Effector CD4-positive, alpha-beta T cell (primary cell): ENCODE measurements at regions not wholly inside any gene's neighbourhood (a gene's known extent, or its start where the extent isn't known, plus 50 kb on each side); places are given as distances from the start of the nearest gene placed in this dataset.

Source experiments
- DNase-seq: peaks from one replicate; pipeline ENCODE4 v3.0.0-alpha.2; 2020

GRCh38 chr2:220835583-220835982 is 736.5 kb downstream of the EPHA4 start:
- no peak for DNase-seq

GRCh38 chr2:220837226-220837625 is 734.9 kb downstream of the EPHA4 start:
- no peak for DNase-seq

DNA sequence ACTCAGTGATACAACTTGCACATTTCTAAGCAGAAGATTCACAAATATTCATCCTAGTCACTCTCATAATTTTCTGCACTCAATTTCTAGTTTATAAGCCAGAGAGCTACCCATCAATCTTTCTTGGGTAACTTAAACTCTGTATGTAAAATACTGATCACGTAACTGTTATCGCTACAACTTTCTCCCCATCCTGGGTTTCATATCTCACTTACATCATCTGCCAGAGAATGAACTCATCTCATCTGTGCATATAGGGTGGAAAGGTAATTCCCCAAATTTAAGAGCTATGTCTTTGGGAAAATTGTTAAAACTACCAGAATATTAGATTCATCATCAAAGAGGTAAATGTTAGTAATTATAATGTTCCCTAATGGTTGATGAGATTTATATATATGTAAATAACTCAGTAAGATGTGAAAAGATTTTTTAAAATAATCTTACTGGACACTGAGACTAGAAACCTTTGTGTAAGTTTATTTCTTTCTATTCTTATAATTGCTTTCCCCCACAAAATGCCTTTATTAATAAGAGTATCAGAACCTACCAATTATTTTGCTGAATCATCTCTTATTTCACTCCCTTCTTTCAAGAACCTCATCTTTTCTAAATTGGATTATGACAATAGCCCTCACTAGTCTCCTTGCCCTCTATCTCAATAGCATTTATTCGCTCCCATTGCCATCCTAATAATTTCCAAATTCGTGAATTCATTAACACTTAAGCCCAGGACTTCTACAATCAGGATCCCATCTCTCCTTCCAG is 729.0 kb downstream of the EPHA4 start:
- DNase-seq = no peak

GRCh38 chr2:220845766-220846273 is 726.3 kb downstream of the EPHA4 start:
- no peak for DNase-seq

DNA sequence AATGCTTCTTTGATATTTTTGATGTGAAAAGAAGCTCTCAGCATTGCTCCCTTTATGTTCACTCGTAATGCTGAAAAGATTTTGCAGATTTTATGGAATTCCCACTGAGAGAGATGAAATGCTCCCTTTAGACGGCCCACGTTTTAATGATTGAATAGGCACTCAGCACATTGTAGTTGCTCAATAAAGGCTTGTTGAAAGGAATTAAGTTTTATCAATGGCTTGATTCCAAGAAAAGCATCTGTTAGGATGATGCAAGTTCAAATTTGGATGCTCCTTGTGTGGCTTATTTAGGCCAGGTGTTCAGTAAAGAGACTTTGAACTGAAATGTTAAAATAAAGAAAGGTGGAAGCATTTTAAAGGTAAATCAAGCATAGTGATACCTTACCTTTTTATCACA is 725.1 kb downstream of the EPHA4 start:
- no peak for DNase-seq

- DNase-seq = no peak
Measured at GRCh38 chr2:220847589-220847988, 724.5 kb downstream of the EPHA4 start.

DNA sequence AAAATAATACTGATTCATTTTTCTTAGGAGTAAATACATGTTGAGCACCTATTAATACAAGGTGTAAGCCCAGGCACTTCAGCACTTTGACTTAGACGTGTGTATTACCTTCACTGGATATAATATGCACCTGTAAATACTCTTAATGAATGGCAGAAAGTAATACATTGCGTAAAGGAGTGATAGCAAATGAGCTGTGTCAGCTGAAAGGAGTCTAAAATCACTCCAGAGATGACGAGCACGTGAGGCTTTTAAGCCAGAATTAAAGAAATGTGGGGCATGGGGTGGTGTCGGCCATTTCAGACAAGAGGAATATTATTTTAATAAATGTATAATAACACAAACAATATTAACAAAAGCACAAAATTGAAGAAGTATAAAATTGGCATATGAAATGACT is 722.7 kb downstream of the EPHA4 start:
- DNase-seq = no peak

- no peak for DNase-seq
Measured at GRCh38 chr2:220850116-220850515, 722.0 kb downstream of the EPHA4 start.

DNA sequence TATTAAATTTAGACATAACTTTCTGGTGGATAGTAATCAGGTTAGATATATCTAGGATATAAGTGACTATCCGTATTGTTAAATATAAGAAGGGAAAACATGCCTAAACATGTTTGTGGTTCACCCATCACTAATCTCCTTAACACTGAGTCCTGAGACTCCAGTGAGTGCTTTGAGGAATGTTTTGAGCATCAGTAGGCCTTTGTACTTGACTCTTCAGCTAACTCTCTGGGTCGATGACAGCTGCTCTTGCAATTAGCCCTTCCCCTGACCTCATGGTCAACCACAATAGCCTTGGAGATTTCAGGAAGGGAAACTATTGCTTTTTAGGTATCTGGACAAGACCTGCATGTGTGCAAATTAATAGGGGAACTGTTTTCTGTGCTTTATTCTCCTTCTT is 716.8 kb downstream of the EPHA4 start:
- no peak for DNase-seq

DNA sequence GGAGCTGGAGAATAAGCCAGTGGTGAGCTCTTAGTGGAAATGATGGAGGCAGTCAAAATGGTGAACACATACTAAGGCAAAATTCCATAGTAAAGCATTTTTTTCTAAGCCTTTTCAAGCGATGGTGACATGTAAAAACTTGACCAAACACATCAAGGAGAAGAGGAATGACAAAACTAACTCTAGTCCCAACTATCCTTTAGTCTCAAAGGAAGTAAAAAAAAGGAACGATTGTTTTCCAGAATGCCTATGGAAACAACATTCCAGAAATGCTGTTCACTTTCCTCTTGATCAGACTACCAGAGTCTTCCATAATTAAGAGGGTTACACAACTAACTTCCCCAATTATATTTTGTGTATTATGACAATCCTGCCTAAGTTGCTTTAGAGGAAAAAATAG is 715.6 kb downstream of the EPHA4 start:
- no peak for DNase-seq

GRCh38 chr2:220857368-220857767 is 714.7 kb downstream of the EPHA4 start:
- no peak for DNase-seq

GRCh38 chr2:220858101-220858500 is 714.0 kb downstream of the EPHA4 start:
- DNase-seq = no peak

DNA sequence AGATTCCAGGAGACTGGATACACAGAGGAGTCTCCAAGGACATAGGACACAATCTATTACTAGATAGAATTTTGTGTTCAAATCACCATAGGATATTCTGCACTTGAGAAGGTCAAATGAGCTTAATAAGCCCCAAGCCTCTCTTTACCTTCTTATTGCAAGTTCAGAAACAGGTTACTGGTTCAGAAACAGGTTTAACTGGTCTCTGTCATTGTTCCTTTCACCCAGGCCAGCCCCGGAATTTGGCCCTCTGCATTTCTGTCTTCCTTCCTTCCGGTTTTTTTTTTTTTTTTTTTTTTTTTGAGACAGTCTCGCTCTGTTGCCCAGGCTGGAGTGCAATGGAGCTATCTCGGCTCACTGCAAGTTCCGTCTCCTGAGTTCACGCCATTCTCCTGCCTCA is 700.2 kb downstream of the EPHA4 start:
- DNase-seq = no peak

DNA sequence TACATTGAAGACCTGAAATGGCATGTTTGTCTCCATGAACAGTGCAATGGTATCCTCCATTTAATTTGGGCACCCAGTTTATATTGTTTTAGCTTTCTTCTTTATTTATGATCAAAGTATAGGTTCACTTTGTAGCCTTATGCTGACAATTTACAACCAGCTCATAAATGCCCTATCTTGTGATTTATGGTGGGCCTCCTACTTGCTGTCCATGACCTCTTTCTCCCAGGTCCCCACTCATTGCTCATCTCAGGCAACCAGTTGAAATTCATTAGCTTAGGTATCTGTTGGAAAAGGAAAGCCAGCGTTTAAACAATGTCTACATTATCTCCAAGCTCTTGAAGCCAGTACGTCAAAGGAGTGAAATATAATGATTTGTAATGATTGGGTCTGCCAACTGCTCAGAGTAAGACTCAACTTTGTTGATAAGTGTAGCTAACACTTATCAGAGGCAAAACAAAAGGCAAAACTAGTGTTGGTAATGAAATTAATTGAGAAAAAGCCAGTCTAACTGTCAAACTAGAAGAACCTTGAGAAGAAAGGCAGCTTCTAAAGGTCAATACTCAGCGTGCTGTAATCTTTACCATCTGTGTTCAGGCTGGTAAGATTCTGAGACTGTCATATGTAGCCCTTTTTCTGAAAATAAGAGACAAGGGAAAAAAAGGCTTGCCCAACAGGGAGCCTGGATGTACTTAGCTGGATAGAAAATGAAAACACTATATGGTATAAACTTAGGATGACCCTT is 695.9 kb downstream of the EPHA4 start:
- DNase-seq = no peak

DNA sequence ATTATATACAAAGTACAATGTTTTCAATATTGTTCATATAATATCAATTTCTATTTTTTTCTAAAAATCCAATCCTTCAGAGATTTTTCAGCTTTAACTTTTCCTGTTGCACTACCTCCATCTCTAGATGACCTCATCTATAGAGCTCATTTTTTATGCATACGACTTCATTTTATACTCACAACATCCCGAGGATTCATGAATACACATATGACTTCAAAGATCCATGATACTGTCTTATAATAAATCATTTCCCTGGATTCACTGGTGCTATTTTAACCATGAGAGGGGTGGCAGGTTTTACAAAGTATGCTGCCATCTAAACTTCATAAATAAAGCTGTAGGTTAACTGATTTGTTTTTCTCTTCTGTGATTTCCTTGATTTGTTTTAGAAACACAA is 694.6 kb downstream of the EPHA4 start:
- DNase-seq = no peak

- no peak for DNase-seq
Measured at GRCh38 chr2:220877897-220878296, 694.2 kb downstream of the EPHA4 start.

GRCh38 chr2:220880623-220881596 is 691.2 kb downstream of the EPHA4 start:
- no peak for DNase-seq

GRCh38 chr2:220882507-220882906 is 689.6 kb downstream of the EPHA4 start:
- DNase-seq = no peak

DNA sequence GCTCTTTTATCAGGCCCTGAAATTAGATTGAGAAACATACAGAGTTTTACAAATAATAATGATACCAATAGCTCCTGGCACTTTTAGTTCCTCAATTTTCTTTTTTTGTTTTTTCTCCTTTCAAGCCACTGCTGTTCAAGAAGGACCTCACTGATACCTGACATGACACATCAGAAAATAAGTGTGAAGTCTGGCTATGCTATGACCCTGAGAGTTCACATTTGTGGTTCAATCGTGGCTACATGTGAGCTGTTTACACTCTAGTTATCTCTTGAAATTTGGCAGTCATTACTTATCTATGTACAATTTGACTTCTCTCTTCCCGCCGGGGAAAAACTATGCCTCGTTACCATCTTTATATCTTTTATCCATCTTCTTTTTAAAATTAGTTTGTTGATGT is 686.5 kb downstream of the EPHA4 start:
- DNase-seq = no peak

DNA sequence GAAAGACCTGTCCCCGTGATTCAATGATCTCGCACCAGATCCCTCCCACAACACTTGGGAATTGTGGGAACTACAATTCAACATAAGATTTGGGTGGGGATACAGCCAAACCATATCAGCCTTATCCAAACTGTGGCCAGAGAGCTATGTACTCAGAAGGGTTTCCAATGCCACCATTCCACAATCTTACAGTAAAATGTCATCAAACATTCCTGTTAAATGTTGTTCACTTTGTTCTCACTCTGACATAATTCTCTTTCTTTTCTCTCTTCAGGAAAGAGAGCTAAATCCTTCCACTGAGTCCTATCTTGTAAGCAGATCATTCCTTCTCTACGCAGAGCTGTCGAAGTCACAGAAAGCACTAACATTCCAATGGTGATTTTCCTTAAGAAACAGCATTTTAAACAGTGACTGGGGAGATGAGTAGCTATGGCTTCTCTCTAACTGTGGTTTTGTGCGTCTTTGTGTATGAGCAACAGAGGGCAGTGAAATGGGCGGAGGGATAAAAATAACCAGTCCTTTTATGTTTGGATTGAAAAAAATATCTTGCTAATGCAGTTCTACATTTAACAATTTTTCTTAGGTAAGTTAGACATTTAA is 684.7 kb downstream of the EPHA4 start:
- no peak for DNase-seq

DNA sequence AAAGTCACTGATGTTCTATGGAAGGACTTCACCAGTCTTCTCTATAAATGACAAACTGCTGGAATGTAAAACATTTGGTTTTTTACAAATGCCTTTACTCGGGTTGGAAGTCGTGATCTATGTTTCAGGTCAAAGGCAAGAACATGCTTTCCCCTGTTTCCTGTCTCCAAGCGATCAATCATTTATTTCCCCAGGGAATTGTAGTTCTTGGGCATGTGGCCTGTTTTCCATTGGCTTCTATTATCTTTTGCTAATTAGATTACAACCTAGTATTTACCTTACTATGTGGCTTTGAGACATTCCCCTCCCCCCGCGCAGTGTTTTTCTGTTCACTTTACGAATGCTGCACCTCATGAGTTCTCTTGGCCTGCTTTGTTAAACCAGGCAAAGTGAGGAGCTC is 684.2 kb downstream of the EPHA4 start:
- DNase-seq = no peak

DNA sequence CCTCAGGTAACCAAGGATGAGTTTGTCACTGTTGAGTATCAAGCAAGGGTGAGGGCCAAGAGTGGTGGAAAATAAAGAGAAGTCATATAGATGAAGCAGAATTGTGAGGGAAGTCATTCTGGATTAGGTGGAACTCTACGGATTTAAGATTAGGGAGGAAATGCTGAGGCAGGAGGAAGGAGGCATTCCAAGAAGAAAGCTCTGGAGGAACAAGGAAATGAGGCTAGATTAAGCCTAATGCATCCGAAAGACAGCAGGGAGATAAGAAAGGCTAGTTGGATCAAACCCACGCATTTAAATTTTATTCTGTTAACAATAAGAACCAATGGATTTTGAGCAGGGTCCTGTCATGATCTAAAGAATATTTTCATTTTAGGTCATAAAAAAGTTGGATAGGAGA is 681.2 kb downstream of the EPHA4 start:
- DNase-seq = no peak

DNA sequence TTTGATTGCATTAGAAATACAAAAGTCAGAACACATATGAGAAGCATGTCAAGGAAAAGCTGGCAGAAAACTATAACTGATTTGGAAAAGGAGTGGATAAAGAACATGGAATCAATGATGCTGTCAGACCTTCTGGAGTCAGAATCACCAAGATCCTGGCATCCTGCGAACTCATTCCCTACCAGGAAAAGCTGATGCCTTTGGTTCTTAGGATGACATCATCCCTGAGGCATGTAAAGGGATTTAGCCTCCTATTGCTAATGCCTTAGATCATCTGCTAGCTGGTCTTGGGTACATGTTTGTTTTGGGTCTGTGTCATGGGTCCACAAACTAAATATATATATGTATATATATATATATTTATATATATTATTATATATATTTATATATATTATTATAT is 680.7 kb downstream of the EPHA4 start:
- DNase-seq = no peak
